H1 (cell line): ENCODE measurements at regions not wholly inside any gene's neighbourhood (a gene's known extent, or its start where the extent isn't known, plus 50 kb on each side); places are given as distances from the start of the nearest gene placed in this dataset.

Source experiments
- TF ChIP-seq, protein P1 (sequence below): fragments of 300-600 bp; sonication (generic); IDR thresholded peaks from 2 replicates; pipeline ENCODE4 v1.7.1; 2012; ENCODE audit warnings: low read length, moderate library complexity, mild to moderate bottlenecking, inconsistent platforms; ENCODE audit not compliant: insufficient replicate concordance

DNA sequence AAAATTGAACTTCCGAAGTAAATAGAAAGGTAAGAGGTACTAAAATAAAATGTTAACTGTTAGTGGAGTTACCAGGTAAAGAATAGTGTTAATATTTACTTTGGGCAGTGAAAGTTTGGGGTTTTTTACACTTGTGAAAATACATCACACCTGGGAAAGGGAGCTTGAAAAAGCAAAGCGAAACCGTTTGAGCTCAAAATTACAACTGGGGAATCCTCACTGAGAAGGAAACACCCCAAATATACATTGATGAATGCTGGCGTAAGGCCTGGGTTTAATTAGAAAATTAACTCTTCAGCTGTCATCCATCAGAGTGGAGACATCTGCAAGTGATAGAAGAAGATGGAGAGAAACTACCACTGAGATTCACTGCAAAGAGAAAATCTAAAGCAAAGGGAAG, 1153.0 kb downstream of the SLITRK5 start (continued):
- TF ChIP-seq, protein P1, sequence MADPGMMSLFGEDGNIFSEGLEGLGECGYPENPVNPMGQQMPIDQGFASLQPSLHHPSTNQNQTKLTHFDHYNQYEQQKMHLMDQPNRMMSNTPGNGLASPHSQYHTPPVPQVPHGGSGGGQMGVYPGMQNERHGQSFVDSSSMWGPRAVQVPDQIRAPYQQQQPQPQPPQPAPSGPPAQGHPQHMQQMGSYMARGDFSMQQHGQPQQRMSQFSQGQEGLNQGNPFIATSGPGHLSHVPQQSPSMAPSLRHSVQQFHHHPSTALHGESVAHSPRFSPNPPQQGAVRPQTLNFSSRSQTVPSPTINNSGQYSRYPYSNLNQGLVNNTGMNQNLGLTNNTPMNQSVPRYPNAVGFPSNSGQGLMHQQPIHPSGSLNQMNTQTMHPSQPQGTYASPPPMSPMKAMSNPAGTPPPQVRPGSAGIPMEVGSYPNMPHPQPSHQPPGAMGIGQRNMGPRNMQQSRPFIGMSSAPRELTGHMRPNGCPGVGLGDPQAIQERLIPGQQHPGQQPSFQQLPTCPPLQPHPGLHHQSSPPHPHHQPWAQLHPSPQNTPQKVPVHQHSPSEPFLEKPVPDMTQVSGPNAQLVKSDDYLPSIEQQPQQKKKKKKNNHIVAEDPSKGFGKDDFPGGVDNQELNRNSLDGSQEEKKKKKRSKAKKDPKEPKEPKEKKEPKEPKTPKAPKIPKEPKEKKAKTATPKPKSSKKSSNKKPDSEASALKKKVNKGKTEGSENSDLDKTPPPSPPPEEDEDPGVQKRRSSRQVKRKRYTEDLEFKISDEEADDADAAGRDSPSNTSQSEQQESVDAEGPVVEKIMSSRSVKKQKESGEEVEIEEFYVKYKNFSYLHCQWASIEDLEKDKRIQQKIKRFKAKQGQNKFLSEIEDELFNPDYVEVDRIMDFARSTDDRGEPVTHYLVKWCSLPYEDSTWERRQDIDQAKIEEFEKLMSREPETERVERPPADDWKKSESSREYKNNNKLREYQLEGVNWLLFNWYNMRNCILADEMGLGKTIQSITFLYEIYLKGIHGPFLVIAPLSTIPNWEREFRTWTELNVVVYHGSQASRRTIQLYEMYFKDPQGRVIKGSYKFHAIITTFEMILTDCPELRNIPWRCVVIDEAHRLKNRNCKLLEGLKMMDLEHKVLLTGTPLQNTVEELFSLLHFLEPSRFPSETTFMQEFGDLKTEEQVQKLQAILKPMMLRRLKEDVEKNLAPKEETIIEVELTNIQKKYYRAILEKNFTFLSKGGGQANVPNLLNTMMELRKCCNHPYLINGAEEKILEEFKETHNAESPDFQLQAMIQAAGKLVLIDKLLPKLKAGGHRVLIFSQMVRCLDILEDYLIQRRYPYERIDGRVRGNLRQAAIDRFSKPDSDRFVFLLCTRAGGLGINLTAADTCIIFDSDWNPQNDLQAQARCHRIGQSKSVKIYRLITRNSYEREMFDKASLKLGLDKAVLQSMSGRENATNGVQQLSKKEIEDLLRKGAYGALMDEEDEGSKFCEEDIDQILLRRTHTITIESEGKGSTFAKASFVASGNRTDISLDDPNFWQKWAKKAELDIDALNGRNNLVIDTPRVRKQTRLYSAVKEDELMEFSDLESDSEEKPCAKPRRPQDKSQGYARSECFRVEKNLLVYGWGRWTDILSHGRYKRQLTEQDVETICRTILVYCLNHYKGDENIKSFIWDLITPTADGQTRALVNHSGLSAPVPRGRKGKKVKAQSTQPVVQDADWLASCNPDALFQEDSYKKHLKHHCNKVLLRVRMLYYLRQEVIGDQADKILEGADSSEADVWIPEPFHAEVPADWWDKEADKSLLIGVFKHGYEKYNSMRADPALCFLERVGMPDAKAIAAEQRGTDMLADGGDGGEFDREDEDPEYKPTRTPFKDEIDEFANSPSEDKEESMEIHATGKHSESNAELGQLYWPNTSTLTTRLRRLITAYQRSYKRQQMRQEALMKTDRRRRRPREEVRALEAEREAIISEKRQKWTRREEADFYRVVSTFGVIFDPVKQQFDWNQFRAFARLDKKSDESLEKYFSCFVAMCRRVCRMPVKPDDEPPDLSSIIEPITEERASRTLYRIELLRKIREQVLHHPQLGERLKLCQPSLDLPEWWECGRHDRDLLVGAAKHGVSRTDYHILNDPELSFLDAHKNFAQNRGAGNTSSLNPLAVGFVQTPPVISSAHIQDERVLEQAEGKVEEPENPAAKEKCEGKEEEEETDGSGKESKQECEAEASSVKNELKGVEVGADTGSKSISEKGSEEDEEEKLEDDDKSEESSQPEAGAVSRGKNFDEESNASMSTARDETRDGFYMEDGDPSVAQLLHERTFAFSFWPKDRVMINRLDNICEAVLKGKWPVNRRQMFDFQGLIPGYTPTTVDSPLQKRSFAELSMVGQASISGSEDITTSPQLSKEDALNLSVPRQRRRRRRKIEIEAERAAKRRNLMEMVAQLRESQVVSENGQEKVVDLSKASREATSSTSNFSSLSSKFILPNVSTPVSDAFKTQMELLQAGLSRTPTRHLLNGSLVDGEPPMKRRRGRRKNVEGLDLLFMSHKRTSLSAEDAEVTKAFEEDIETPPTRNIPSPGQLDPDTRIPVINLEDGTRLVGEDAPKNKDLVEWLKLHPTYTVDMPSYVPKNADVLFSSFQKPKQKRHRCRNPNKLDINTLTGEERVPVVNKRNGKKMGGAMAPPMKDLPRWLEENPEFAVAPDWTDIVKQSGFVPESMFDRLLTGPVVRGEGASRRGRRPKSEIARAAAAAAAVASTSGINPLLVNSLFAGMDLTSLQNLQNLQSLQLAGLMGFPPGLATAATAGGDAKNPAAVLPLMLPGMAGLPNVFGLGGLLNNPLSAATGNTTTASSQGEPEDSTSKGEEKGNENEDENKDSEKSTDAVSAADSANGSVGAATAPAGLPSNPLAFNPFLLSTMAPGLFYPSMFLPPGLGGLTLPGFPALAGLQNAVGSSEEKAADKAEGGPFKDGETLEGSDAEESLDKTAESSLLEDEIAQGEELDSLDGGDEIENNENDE = no peak
